ENCODE measurements at regions not wholly inside any gene's neighbourhood (a gene's known extent, or its start where the extent isn't known, plus 50 kb on each side); places are given as distances from the start of the nearest gene placed in this dataset.
A peak's percentile ranks its signal among the peaks of the same experiment; 100 is the strongest.

GRCh38 chr1:227449741-227450441 lies 113.5 kb upstream of the ZNF678 start:
- DNase-seq: no peak

- DNase-seq: no peak
Observed at GRCh38 chr1:227449051-227449450, 114.3 kb upstream of the ZNF678 start.

GRCh38 chr1:227447531-227447990 lies 115.8 kb upstream of the ZNF678 start:
- DNase-seq: no peak

- no peak for DNase-seq
Observed at GRCh38 chr1:227445746-227446145, 117.6 kb upstream of the ZNF678 start.

- DNase-seq: no peak
Observed at GRCh38 chr1:227445092-227445674, 118.2 kb upstream of the ZNF678 start.

- DNase-seq: no peak
Observed at GRCh38 chr1:227440182-227440581, 121.9 kb upstream of the CDC42BPA start.

GRCh38 chr1:227437495-227438008 lies 119.3 kb upstream of the CDC42BPA start:
- peak; percentile 72 for DNase-seq

GRCh38 chr1:227434808-227435444 lies 116.6 kb upstream of the CDC42BPA start:
- no peak for DNase-seq

GRCh38 chr1:227433663-227434341 lies 115.5 kb upstream of the CDC42BPA start:
- DNase-seq: no peak

- no peak for DNase-seq
Observed at GRCh38 chr1:227432981-227433380, 114.7 kb upstream of the CDC42BPA start.

- no peak for DNase-seq
Observed at GRCh38 chr1:227432181-227432535, 113.9 kb upstream of the CDC42BPA start.

GRCh38 chr1:227429447-227430359 lies 111.4 kb upstream of the CDC42BPA start:
- DNase-seq: no peak

- no peak for DNase-seq
Observed at GRCh38 chr1:227428803-227429202, 110.5 kb upstream of the CDC42BPA start.

GRCh38 chr1:227427411-227427810 lies 109.1 kb upstream of the CDC42BPA start:
- no peak for DNase-seq

- DNase-seq: no peak
Observed at GRCh38 chr1:227424953-227425352, 106.7 kb upstream of the CDC42BPA start.

GRCh38 chr1:227424159-227424680 lies 105.9 kb upstream of the CDC42BPA start:
- DNase-seq: no peak

- no peak for DNase-seq
Observed at GRCh38 chr1:227422581-227422980, 104.3 kb upstream of the CDC42BPA start.

GRCh38 chr1:227420147-227420546 lies 101.9 kb upstream of the CDC42BPA start:
- DNase-seq: no peak

- no peak for DNase-seq
Observed at GRCh38 chr1:227417756-227418480, 99.6 kb upstream of the CDC42BPA start.

- no peak for DNase-seq
Observed at GRCh38 chr1:227416156-227416830, 98.0 kb upstream of the CDC42BPA start.
